DOHH2 (cell line): ENCODE measurements at regions not wholly inside any gene's neighbourhood (a gene's known extent, or its start where the extent isn't known, plus 50 kb on each side); places are given as distances from the start of the nearest gene placed in this dataset.

Source experiments
- H3F3A ChIP-seq: fragments of 200-600 bp; sonication (generic), shearing (Covaris generic); 2 replicates; pipeline ENCODE4 v1.6.0; 2016; ENCODE audit warnings: antibody characterized with exemption, mild to moderate bottlenecking; ENCODE audit not compliant: control insufficient read depth, insufficient read depth
- H3K27ac ChIP-seq: fragments of 200-600 bp; sonication (generic); 2 replicates; pipeline ENCODE4 v1.5.1; 2014; ENCODE audit warnings: low read depth, mild to moderate bottlenecking, low read length, moderate library complexity
- H3K27me3 ChIP-seq: fragments of 200-600 bp; sonication (generic); 2 replicates; pipeline ENCODE4 v1.6.1; 2014; ENCODE audit warnings: mild to moderate bottlenecking, low read length, mixed read lengths; ENCODE audit not compliant: control insufficient read depth
- H3K36me3 ChIP-seq: fragments of 200-600 bp; sonication (generic); 2 replicates; pipeline ENCODE4 v1.6.1; 2014; ENCODE audit warnings: mild to moderate bottlenecking, low read length, moderate library complexity, mixed read lengths; ENCODE audit not compliant: control insufficient read depth
- H3K4me1 ChIP-seq: fragments of 200-600 bp; sonication (generic); 2 replicates; pipeline ENCODE4 v1.6.1; 2014; ENCODE audit warnings: mild to moderate bottlenecking, low read length, mixed read lengths; ENCODE audit not compliant: control insufficient read depth
- H3K4me2 ChIP-seq: fragments of 200-600 bp; sonication (generic); 2 replicates; pipeline ENCODE4 v1.6.0; 2014; ENCODE audit warnings: mild to moderate bottlenecking, low read length, moderate library complexity
- H3K4me3 ChIP-seq: fragments of 200-600 bp; sonication (generic); 2 replicates; pipeline ENCODE4 v1.5.1; 2014; ENCODE audit warnings: mild to moderate bottlenecking, low read length, mixed read lengths
- H3K79me2 ChIP-seq: fragments of 200-600 bp; sonication (generic); 2 replicates; pipeline ENCODE4 v1.6.1; 2014; ENCODE audit warnings: mild to moderate bottlenecking, low read length, mixed read lengths; ENCODE audit not compliant: control insufficient read depth
- H3K9me2 ChIP-seq: fragments of 200-600 bp; sonication (generic); replicated peaks from 2 replicates; pipeline ENCODE4 v1.6.1; 2014; ENCODE audit warnings: mild to moderate bottlenecking, low read length, mixed read lengths; ENCODE audit not compliant: control insufficient read depth
- H3K9me3 ChIP-seq: fragments of 200-600 bp; sonication (generic); 2 replicates; pipeline ENCODE4 v1.6.1; 2014; ENCODE audit warnings: antibody characterized with exemption, low read length, mixed read lengths; ENCODE audit not compliant: control insufficient read depth, insufficient read depth
- H4K20me1 ChIP-seq: fragments of 200-600 bp; sonication (generic); 2 replicates; pipeline ENCODE4 v1.6.0; 2014; ENCODE audit warnings: low read depth, mild to moderate bottlenecking, antibody characterized with exemption, low read length, moderate library complexity; ENCODE audit not compliant: control insufficient read depth, insufficient read depth
- EZH2phosphoT487 ChIP-seq: fragments of 200-600 bp; sonication (generic); IDR thresholded peaks from 2 replicates; pipeline ENCODE4 v1.6.1; 2017; ENCODE audit warnings: borderline replicate concordance, mild to moderate bottlenecking, antibody characterized with exemption, low read length, moderate library complexity, mixed read lengths
- TF ChIP-seq, protein P1 (sequence below): fragments of 200-600 bp; sonication (generic); IDR thresholded peaks from one replicate; pipeline ENCODE4 v1.5.1; 2014; ENCODE audit warnings: antibody characterized with exemption, mild to moderate bottlenecking, low read depth, low read length; ENCODE audit not compliant: poor library complexity, severe bottlenecking

DNA sequence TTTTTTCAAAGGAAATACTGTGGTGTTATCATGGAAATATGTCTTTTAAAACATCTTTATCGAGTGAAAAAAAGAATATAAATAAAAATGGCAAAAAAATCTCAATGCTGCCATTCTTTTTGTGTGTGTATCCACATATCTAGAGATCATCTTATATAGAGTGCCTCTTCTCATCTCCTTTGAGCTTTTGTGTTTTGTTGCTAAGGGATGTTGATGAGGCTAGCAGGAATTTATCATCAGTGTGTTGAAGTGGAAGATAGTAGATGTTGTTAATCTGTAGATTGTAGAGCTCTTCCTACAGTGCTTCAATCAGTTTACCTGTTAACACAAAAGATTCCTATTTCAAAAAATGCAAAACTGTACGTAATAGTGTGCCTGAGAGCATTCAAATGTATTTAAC is 1738.0 kb upstream of the SEL1L start:
- Histone ChIP-seq H3K79me2 (no peaks in the 10 kb centered on the region), H3K9me2 (no peaks in the 10 kb centered on the region), H3K4me2 (no peak overlapping the region), H3K36me3 (no peaks in the 10 kb centered on the region), H3F3A (no peaks in the 10 kb centered on the region), H3K4me3 (no peak overlapping the region), H3K9me3 (no peaks in the 10 kb centered on the region), H3K4me1 (no peaks in the 10 kb centered on the region), H4K20me1 (no peaks in the 10 kb centered on the region), H3K27ac (no peak overlapping the region), H3K27me3 (no peaks in the 10 kb centered on the region)
- no peak for TF ChIP-seq EZH2phosphoT487

DNA sequence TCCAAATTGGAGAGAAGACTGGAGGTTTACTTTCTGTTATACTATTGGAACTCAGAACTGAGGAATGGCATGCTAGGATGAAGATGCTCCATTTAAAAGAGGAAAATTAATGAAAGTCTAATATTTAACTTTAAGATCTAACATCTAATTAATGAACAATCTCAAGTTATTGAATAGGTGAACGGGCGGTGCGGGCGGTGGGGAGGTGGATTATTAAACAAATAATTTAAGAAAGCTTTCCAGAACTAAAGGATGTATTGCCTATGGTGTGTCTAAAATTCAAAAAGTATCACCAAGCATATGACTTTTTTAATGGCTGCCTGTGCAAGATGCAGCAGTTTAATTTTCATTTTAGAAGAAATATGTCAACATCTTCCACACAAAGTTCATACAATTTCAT is 1747.1 kb upstream of the SEL1L start:
- TF ChIP-seq EZH2phosphoT487, result no peak
- TF ChIP-seq, protein P1, sequence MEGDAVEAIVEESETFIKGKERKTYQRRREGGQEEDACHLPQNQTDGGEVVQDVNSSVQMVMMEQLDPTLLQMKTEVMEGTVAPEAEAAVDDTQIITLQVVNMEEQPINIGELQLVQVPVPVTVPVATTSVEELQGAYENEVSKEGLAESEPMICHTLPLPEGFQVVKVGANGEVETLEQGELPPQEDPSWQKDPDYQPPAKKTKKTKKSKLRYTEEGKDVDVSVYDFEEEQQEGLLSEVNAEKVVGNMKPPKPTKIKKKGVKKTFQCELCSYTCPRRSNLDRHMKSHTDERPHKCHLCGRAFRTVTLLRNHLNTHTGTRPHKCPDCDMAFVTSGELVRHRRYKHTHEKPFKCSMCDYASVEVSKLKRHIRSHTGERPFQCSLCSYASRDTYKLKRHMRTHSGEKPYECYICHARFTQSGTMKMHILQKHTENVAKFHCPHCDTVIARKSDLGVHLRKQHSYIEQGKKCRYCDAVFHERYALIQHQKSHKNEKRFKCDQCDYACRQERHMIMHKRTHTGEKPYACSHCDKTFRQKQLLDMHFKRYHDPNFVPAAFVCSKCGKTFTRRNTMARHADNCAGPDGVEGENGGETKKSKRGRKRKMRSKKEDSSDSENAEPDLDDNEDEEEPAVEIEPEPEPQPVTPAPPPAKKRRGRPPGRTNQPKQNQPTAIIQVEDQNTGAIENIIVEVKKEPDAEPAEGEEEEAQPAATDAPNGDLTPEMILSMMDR, result no peak
- no peaks in the 10 kb centered on the region for H3K9me3 ChIP-seq
- H3K4me3 ChIP-seq, result no peak overlapping the region

DNA sequence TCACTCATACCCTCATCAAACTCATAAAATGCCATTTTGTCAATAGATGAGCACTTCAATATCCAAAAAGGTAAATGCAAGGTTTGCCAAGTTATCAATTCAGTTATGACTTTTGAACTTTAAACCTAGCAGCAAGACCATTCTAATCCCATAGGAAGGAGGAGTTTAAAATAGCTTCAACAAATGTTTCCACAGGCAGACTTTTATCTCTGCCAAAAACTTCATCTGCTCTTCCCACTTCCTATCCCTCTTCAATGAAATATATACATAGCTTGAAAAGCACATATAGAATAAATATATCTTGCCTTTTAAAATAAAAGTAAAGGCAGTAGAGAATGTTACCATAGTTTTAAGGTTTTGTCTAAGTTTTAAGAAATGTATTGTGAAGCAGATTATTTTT is 1749.1 kb upstream of the SEL1L start:
- Histone ChIP-seq H3K9me3 (no peaks in the 10 kb centered on the region), H3K9me2 (no peaks in the 10 kb centered on the region), H3K36me3 (no peaks in the 10 kb centered on the region), H3K4me3 (no peak overlapping the region), H4K20me1 (no peaks in the 10 kb centered on the region), H3K4me1 (no peaks in the 10 kb centered on the region), H3K4me2 (no peak overlapping the region), H3K27me3 (no peaks in the 10 kb centered on the region), H3F3A (no peaks in the 10 kb centered on the region), H3K79me2 (no peaks in the 10 kb centered on the region), H3K27ac (no peak overlapping the region)
- no peak for TF ChIP-seq EZH2phosphoT487
- TF ChIP-seq, protein P1, result no peak

More for the DNA sequence above, 1747.1 kb upstream of the SEL1L start:
- no peak overlapping the region for H3K4me2 ChIP-seq
- H3K27ac ChIP-seq, result no peak overlapping the region
- H3K4me1 ChIP-seq, result no peaks in the 10 kb centered on the region
- no peaks in the 10 kb centered on the region for H4K20me1 ChIP-seq
- no peaks in the 10 kb centered on the region for H3K9me2 ChIP-seq
- H3K27me3 ChIP-seq, result no peaks in the 10 kb centered on the region
- H3K79me2 ChIP-seq, result no peaks in the 10 kb centered on the region
- H3F3A ChIP-seq, result no peaks in the 10 kb centered on the region
- H3K36me3 ChIP-seq, result no peaks in the 10 kb centered on the region

DNA sequence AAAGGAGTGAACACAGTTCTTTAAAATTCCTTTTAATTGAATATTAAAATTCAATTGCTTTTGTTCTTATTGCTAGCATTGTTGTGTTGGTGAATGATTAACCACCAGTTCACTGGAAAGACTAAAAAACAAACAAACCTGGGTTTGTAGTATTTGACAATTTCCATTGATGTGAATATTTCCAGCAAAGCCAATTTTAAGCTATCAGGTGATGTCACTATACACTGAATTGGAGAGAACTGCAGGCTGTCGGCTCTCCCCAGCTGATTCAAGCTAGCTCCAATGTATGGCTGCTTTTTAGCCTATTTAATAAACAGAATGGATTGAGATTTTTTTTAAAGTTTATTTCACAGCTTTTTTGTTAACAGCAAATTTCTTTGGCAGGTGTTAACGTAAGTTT is 1753.6 kb upstream of the SEL1L start:
- TF ChIP-seq EZH2phosphoT487, result no peak
- TF ChIP-seq, protein P1, result no peak
- no peaks in the 10 kb centered on the region for H3K4me1 ChIP-seq
- no peaks in the 10 kb centered on the region for H4K20me1 ChIP-seq
- H3K9me2 ChIP-seq, result no peaks in the 10 kb centered on the region
- H3F3A ChIP-seq, result no peaks in the 10 kb centered on the region
- no peaks in the 10 kb centered on the region for H3K79me2 ChIP-seq
- no peak overlapping the region for H3K27ac ChIP-seq
- no peaks in the 10 kb centered on the region for H3K9me3 ChIP-seq
- H3K36me3 ChIP-seq, result no peaks in the 10 kb centered on the region
- H3K27me3 ChIP-seq, result no peaks in the 10 kb centered on the region
- no peak overlapping the region for H3K4me2 ChIP-seq
- H3K4me3 ChIP-seq, result no peak overlapping the region
